ENCODE measurements at regions not wholly inside any gene's neighbourhood (a gene's known extent, or its start where the extent isn't known, plus 50 kb on each side); places are given as distances from the start of the nearest gene placed in this dataset.
"Not testable (repeated sequence)": the region's sequence is repeated elsewhere in the genome, so short reads cannot be mapped to it uniquely, and the experiment has no call there.

GRCh38 chr16:59044616-59045015 is 310.5 kb upstream of the GOT2 start:
- ChIA-PET CTCF (no interaction called here), POLR2A (no interaction called here)

- CTCF ChIA-PET: no interaction called here
- POLR2A ChIA-PET: no interaction called here
Observed at GRCh38 chr16:59042301-59042700, 308.2 kb upstream of the GOT2 start.

GRCh38 chr16:59039066-59039720 is 305.1 kb upstream of the GOT2 start:
- POLR2A ChIA-PET: no interaction called here
- CTCF ChIA-PET: no interaction called here

- CTCF ChIA-PET: no interaction called here
- POLR2A ChIA-PET: no interaction called here
Observed at GRCh38 chr16:59030923-59031485, 296.9 kb upstream of the GOT2 start.

- ChIA-PET CTCF (no interaction called here), POLR2A (no interaction called here)
Observed at GRCh38 chr16:59021751-59022150, 287.6 kb upstream of the GOT2 start.

- ChIA-PET POLR2A (no interaction called here), CTCF (no interaction called here)
Observed at GRCh38 chr16:59013930-59014329, 279.8 kb upstream of the GOT2 start.

- CTCF ChIA-PET: no interaction called here
- POLR2A ChIA-PET: no interaction called here
Observed at GRCh38 chr16:58999762-59000161, 265.6 kb upstream of the GOT2 start.

GRCh38 chr16:58992755-58993154 is 258.6 kb upstream of the GOT2 start:
- POLR2A ChIA-PET, CTCF ChIA-PET: not testable (repeated sequence)

GRCh38 chr16:58983181-58983965 is 249.3 kb upstream of the GOT2 start:
- POLR2A ChIA-PET, CTCF ChIA-PET: not testable (repeated sequence)

- POLR2A ChIA-PET: no interaction called here
Observed at GRCh38 chr16:58970775-58971174, 236.7 kb upstream of the GOT2 start.

GRCh38 chr16:58963479-58963878 is 229.4 kb upstream of the GOT2 start:
- ChIA-PET POLR2A (no interaction called here), CTCF (no interaction called here)

More at GRCh38 chr16:58970775-58971174, 236.7 kb upstream of the GOT2 start:
- CTCF ChIA-PET: no interaction called here

GRCh38 chr16:58962811-58963210 is 228.7 kb upstream of the GOT2 start:
- ChIA-PET CTCF (no interaction called here), POLR2A (no interaction called here)

GRCh38 chr16:58960484-58960883 is 226.4 kb upstream of the GOT2 start:
- POLR2A ChIA-PET: no interaction called here
- CTCF ChIA-PET: no interaction called here

GRCh38 chr16:58960034-58960433 is 225.9 kb upstream of the GOT2 start:
- CTCF ChIA-PET: no interaction called here
- POLR2A ChIA-PET: no interaction called here

GRCh38 chr16:58958749-58959148 is 224.6 kb upstream of the GOT2 start:
- POLR2A ChIA-PET: no interaction called here
- CTCF ChIA-PET: no interaction called here

- CTCF ChIA-PET: no interaction called here
Observed at GRCh38 chr16:58948244-58948643, 214.1 kb upstream of the GOT2 start.

GRCh38 chr16:58940609-58941008 is 206.5 kb upstream of the GOT2 start:
- ChIA-PET POLR2A (no interaction called here), CTCF (no interaction called here)

More at GRCh38 chr16:58948244-58948643, 214.1 kb upstream of the GOT2 start:
- POLR2A ChIA-PET: no interaction called here

- POLR2A ChIA-PET: no interaction called here
- CTCF ChIA-PET: no interaction called here
Observed at GRCh38 chr16:58938811-58939210, 204.7 kb upstream of the GOT2 start.

- ChIA-PET CTCF (no interaction called here), POLR2A (no interaction called here)
Observed at GRCh38 chr16:58937661-58938060, 203.5 kb upstream of the GOT2 start.

GRCh38 chr16:58933186-58933585 is 199.1 kb upstream of the GOT2 start:
- CTCF ChIA-PET: no interaction called here
- POLR2A ChIA-PET: no interaction called here

GRCh38 chr16:58931436-58931835 is 197.3 kb upstream of the GOT2 start:
- POLR2A ChIA-PET: no interaction called here
- CTCF ChIA-PET: no interaction called here

GRCh38 chr16:58923094-58923493 is 189.0 kb upstream of the GOT2 start:
- CTCF ChIA-PET: no interaction called here
- POLR2A ChIA-PET: no interaction called here

All from activated CD8-positive, alpha-beta memory T cell treated with anti-CD3 and anti-CD28 coated beads for 36 hours (primary cell).